CD4-positive, alpha-beta T cell treated with Interleukin-21 for 1 hour (primary cell): ENCODE measurements at regions not wholly inside any gene's neighbourhood (a gene's known extent, or its start where the extent isn't known, plus 50 kb on each side); places are given as distances from the start of the nearest gene placed in this dataset.
"Not testable (repeated sequence)": the region's sequence is repeated elsewhere in the genome, so short reads cannot be mapped to it uniquely, and the experiment has no call there.

ENCODE experiments used
- DNase-seq: peaks from one replicate; pipeline ENCODE4 v3.0.0-alpha.2; 2020

DNA sequence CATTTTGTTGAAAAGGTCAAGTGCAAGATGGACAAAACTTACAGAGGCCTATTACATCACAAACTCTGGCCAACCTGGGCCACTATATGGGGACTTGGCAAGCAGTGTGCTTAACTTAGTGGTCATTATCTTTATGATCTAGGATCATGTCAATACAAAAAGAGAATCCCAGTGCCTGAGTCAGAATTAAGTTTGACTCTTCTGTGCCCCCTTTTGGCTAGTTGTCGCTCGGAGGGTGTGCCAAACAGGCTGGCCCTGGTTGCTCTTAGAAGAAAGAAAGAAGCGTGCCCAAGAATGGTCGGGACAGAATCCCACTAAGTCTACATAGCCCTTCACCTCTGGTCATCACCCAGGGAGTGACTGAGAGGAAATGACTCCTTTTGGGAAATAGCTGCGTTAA is 100.1 kb downstream of the EIF4E start:
- peak; percentile 40 for DNase-seq

DNA sequence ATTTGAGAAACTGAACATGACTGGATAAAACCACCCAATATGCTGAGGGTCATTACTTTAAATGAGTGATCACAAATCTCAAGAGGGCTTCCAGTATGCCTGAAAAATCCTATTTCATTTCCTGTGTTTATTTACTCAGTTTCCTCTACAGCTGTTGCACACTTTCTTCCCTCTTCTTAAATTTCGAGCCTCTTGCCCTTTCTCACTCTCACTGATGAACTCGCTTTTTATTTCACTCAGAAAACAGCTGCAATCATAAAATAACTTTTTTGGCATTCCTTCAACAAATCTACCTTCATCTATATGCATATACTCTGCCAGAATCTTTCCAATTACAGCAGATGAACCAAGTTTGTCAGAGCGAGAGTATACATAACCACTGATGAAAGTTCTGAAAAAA is 101.3 kb downstream of the EIF4E start:
- DNase-seq: no peak

- no peak for DNase-seq
These were observed 106.8 kb downstream of the EIF4E start for GRCh38 chr4:98822144-98822543.

DNA sequence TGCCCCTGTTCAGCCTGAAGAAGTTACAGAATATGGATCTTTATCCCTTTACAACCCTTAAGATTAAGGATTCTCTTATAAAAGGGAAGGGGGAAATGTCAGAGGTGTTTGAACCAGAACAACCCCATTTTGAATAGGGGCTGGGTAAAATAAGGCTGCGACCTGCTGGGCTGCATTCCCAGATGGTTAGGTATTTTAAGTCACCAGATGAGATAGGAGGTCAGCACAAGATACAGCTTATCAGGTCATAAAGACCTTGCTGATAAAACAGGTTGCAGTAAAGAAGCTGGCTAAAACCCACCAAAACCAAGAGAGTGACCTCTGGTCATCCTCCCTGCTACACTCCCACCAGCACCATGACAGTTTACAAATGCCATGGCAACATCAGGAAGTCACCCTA is 110.8 kb downstream of the EIF4E start:
- not testable (repeated sequence) for DNase-seq

DNA sequence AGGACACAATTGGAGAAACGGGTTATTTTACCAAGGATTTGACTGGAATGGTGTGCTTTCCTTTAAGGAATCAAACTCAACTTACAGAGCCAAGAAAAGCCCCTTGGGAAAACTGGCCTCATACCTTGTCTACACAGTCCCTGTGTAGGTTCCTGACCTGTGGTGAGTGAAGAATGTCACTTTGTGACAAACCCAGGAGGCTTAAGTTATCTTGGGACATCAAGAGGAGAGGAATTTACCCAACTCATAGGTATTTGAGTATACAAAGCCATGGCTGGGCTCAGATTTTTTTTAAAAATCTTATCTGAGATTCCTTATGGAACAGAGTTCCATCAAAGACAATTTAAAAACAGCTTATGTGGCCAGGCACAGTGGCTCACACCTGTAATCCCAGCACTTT is 112.1 kb downstream of the EIF4E start:
- DNase-seq: no peak

DNA sequence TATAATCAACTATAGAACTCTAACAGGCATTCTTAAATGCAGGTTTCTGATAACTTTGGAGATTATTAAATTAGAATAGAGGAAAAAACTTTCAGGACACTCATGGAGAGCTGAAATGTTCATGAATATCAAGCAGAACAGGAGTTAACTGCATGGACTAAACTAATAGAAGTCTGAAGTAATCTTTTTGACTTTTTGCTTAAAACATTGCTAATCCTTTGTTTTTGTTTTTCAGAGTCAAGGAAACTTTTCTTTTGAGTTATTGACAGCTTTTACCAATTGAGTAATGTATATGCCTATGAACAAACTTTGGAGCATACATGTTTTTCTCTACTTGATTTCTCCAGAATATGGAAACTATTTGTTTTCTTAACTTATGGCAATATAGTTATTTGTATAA is 112.5 kb downstream of the EIF4E start:
- DNase-seq: no peak

- no peak for DNase-seq
These were observed 124.5 kb downstream of the EIF4E start for GRCh38 chr4:98804403-98804802.

GRCh38 chr4:98803251-98803650 is 125.7 kb downstream of the EIF4E start:
- DNase-seq: no peak

DNA sequence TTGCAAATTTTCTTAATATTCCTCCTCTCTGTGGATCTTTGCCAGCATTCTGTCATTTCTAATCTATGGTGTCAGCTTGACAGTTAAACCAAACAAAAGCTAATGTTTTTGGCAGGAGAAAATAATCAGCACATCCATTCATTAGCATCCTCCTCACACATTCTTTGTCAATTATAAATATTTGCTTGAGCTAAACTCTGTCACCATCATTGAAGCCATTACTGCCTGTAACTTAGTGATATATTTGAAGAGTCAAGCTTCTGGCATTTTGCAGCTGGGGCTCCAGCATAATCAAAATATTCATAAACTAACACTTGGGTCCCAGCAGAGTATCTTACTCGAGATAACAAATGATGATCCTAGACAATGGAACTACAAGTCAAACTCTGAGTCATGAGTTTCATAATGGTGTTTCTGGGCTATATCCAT is 126.1 kb downstream of the EIF4E start:
- DNase-seq: no peak

GRCh38 chr4:98801259-98801725 is 127.6 kb downstream of the EIF4E start:
- DNase-seq: no peak

- no peak for DNase-seq
These were observed 131.9 kb downstream of the EIF4E start for GRCh38 chr4:98796991-98797390.

GRCh38 chr4:98794565-98795205 is 134.2 kb downstream of the EIF4E start:
- DNase-seq: no peak

DNA sequence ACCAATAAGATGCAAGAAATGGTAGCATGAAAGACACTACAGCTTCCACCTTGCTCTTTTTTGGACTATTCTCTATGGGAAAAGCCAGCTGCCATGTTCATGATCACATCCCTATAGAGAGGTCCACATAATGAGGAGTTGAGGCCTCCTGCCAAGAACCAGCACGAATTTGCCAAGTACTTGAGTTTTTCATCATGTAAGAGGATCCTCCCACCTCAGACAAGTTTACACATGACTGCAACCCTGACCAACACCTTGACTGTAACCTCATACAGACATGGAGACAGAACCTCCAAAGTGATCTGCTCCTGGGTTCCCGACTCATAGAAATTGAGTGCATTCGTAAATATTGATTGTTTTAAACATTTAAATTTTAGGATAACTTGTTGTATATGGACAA is 135.2 kb upstream of the TSPAN5 start:
- DNase-seq: no peak

- DNase-seq: no peak
These were observed 128.5 kb upstream of the TSPAN5 start for GRCh38 chr4:98786866-98787265.

DNA sequence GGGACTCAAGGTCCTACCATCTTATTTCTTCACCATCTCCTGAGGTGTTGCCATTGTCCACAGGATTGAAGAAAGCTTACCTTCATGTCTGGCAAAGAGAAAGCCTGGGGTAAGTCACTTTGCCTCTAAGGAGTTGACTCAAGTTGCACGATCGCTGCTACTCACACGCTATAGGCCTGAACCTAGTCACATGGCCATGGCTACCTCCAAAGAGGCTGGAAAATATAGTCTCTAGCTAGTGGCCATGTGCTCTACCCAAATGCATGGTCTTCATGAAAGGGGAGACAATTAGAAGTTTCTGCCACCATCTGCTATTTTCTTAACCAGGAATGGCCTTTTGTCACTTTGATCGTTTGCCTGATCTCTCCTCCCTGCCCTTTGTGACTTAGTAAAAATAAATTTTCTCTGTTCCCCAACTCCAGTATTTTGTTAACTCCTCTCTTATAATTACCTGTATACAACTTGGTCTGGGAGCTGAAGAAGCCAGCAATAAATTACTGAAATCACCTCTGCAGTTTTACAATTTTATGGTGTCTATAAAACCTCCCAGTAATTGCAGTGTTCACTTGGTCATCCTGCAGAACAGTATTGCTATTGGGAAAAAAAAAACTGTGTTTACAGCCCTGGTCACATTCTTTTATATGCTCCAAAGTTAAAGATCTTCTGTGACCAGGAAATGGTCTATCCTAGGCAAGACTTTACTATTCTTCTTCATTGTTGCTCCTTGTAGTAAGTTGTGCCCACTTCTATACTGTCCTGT is 126.7 kb upstream of the TSPAN5 start:
- DNase-seq: no peak

DNA sequence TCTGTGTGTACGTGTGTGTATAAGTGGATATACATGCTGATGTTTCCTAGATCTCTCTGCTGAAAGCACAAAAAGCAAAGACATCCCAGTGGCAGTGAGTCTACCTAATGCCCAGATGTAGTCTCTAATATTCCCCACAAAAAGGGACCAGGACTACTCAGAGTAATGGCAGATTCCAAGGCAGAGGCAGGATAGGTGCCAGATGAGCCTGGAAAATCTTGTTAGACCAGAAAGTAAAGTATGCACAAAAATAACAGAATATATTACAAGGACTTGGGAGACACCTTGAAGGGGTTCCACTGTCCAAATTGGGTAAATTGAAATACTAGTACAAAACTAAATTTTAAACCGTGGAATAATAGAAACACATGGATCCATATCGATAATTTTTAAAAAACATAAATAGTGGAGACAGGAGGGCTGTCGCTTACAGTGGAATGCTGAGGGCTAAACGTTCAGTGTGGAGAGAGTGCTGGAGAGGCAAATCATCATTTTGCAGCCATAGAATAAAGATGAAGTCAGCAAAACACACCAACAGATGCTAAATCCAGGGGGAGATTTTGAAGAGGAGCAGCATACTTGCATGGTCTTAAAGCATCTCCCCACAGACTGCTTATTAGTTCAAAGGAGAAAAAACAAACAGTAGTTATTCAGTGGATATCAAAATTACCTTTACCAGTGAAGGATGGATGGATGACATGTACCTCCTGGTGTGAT is 123.4 kb upstream of the TSPAN5 start:
- no peak for DNase-seq

DNA sequence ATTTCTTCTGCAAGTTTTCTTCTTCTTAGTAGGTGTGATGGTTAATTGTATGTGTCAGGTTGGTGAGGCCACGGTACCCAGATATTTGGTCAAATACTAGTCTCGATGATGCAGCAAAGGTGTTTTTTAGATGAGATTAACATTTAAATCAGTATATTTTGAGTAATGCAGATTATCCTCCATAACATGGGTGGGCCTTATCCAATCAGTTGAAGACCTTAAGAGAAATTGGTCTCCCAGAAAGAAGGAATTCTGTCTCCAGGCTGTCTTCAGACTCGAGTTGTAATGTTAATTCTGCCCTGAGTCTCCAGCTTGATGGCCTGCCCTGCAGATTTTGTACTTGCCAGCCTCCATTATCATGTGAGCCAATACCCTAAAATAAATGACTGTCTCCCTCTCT is 122.5 kb upstream of the TSPAN5 start:
- no peak for DNase-seq

DNA sequence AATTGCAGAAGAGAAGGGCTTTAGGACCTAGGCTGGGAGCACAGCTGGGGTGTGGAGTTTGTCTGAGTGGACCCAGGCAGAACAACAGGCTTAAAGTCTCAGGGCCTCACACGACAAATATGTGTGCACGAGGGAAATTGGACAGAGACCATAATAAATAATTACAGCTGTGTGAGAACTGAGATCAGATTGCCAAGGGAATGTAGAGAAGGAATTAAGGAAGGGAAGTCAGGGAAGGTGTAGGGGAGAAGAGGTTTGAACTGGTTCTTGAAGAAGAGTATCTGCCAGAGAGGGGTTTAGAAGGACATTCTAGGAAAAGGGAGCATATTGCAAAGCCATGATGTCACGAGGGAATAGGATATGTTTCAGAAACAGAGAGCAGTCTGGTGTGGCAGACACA is 120.7 kb upstream of the TSPAN5 start:
- no peak for DNase-seq

- DNase-seq: no peak
These were observed 119.8 kb upstream of the TSPAN5 start for GRCh38 chr4:98778206-98778605.

GRCh38 chr4:98775672-98776071 is 117.3 kb upstream of the TSPAN5 start:
- no peak for DNase-seq

GRCh38 chr4:98773638-98774037 is 115.2 kb upstream of the TSPAN5 start:
- no peak for DNase-seq

- no peak for DNase-seq
These were observed 113.7 kb upstream of the TSPAN5 start for GRCh38 chr4:98771959-98772632.

DNA sequence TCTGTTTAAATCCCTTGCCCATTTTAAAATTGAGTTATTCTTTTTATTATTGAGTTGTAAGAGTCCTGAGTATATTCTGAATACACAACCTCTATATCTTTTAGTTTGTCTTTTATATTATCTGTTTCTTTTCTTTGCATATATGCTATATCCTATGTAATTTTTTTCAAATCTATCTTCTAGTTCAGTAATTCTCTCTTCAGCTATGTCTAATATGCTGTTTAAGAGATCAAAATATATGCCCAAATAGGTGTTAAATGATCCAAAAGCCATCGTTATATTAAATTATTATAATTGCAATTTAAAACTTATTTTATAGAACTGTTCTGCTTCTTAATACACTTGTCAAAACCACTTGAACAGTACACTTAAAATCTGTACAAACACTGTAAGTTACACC is 107.4 kb upstream of the TSPAN5 start:
- no peak for DNase-seq
